Lower leg skin (tissue), 3 donors: ENCODE measurements at regions not wholly inside any gene's neighbourhood (a gene's known extent, or its start where the extent isn't known, plus 50 kb on each side); places are given as distances from the start of the nearest gene placed in this dataset.

ENCODE experiments used
- POLR2A ChIP-seq, 2 donors: fragments of 450-650 bp; IDR thresholded peaks; one replicate each; pipeline ENCODE4 v1.6.1; 2016 to 2017; ENCODE audit warnings: antibody characterized with exemption in 2 of 2, mild to moderate bottlenecking in 1 of 2, moderate library complexity in 1 of 2
- TF ChIP-seq, protein P1 (sequence below), 3 donors: fragments of 450-650 bp; IDR thresholded peaks; one replicate each; pipeline ENCODE4 v1.5.1; 2016; ENCODE audit warnings: antibody characterized with exemption in 3 of 3, mild to moderate bottlenecking in 3 of 3, moderate library complexity in 2 of 3

DNA sequence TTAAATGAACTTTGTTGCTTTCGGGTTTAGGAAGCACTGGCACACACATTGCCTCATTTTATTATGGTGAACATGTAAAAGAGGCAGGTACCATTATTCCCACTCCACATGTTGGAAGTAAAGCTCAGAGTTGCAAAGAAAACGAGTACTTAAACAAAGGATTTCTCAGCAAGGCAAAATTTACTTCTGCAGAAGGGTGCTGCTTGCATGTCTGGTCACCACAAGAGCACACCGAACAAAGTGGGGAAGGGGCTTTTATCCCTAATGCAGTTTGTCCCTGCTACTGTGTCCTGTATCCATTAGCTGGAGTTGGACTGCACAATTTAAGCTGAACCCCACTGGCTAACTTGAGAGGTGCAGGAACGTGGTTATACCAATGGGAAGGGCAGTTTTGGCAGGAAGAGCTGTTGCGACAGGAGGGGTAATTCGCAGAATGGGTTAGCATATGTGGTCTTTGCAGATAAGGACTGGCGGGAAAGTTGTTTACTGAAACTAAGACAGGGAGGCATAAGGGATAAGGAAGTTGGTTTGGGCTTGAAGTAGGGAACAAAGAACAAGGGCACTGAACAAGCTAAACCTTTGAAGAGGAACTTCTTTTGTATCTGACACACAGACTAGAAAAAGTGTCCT, 545.5 kb downstream of the UQCRFS1 start:
- no peak for TF ChIP-seq POLR2A (IDR thresholded peaks at IDR 0.05)
- TF ChIP-seq, protein P1, sequence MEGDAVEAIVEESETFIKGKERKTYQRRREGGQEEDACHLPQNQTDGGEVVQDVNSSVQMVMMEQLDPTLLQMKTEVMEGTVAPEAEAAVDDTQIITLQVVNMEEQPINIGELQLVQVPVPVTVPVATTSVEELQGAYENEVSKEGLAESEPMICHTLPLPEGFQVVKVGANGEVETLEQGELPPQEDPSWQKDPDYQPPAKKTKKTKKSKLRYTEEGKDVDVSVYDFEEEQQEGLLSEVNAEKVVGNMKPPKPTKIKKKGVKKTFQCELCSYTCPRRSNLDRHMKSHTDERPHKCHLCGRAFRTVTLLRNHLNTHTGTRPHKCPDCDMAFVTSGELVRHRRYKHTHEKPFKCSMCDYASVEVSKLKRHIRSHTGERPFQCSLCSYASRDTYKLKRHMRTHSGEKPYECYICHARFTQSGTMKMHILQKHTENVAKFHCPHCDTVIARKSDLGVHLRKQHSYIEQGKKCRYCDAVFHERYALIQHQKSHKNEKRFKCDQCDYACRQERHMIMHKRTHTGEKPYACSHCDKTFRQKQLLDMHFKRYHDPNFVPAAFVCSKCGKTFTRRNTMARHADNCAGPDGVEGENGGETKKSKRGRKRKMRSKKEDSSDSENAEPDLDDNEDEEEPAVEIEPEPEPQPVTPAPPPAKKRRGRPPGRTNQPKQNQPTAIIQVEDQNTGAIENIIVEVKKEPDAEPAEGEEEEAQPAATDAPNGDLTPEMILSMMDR (IDR thresholded peaks at IDR 0.05) = no peak
